GM12892 (cell line): ENCODE measurements at regions not wholly inside any gene's neighbourhood (a gene's known extent, or its start where the extent isn't known, plus 50 kb on each side); places are given as distances from the start of the nearest gene placed in this dataset.

Experiments
- POLR2A ChIP-seq: IDR thresholded peaks from 2 replicates; pipeline ENCODE4 v1.6.1; 2011; ENCODE audit warnings: low read depth, low read length, control low read depth
- POLR2AphosphoS5 ChIP-seq: IDR thresholded peaks from 2 replicates; pipeline ENCODE4 v1.6.1; 2011; ENCODE audit warnings: low read depth, low read length, control low read depth
- TAF1 ChIP-seq: IDR thresholded peaks from 2 replicates; pipeline ENCODE4 v1.6.1; 2011; ENCODE audit warnings: low read depth, mild to moderate bottlenecking, control low read depth, low read length, borderline replicate concordance

DNA sequence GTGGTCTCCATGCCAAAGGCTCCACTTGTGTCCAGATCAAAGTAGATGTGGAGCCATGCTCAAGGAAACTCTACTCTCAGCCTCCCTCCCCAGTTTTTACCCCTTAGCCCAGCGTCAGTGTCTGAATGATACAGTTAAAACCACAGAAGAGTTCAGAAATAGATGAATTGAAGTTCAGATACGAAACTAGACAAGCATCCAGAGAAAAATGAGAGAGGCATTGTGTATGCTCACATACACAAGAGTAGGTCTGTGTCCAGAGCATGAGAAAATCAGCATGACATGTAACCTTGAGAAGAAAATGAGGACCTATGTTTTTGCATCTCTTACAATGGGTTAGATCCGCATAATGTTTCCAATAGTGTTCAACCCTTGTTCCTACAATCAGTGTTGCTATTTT, 612.8 kb upstream of the PKDCC start:
- TF ChIP-seq POLR2AphosphoS5: no peak
- no peak for TF ChIP-seq POLR2A
- TF ChIP-seq TAF1: no peak
